GM19240 (cell line): ENCODE measurements at regions not wholly inside any gene's neighbourhood (a gene's known extent, or its start where the extent isn't known, plus 50 kb on each side); places are given as distances from the start of the nearest gene placed in this dataset.
"Not testable (repeated sequence)": the region's sequence is repeated elsewhere in the genome, so short reads cannot be mapped to it uniquely, and the experiment has no call there.

Experiments used
- DNase-seq: peaks from one replicate; pipeline ENCODE4 v3.0.0; 2011; ENCODE audit warnings: low spot score; ENCODE audit not compliant: insufficient read length

DNA sequence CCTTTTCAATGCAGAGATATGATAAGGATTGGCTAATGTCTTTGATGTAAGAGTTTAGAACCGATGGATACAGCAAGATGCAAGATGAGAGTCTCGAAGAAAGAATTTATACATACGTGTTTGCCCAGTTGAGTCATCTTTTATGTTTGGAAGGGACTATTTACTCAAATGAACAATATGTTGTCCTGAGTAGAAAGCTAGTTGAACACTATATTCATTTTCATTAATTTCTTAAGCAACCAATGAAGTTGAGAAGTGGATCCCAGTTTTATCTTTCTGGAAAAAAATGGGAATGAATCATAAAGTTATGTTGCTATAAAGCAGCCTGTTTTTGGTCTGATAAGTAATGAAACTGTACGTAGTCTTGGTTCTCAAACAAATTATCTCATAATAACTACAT, 1431.7 kb upstream of the FLRT2 start:
- no peak for DNase-seq

- not testable (repeated sequence) for DNase-seq
Observed at GRCh38 chr14:84099560-84099959, 1430.4 kb upstream of the FLRT2 start.

- DNase-seq, result no peak
Observed at GRCh38 chr14:84107835-84108343, 1422.1 kb upstream of the FLRT2 start.

DNA sequence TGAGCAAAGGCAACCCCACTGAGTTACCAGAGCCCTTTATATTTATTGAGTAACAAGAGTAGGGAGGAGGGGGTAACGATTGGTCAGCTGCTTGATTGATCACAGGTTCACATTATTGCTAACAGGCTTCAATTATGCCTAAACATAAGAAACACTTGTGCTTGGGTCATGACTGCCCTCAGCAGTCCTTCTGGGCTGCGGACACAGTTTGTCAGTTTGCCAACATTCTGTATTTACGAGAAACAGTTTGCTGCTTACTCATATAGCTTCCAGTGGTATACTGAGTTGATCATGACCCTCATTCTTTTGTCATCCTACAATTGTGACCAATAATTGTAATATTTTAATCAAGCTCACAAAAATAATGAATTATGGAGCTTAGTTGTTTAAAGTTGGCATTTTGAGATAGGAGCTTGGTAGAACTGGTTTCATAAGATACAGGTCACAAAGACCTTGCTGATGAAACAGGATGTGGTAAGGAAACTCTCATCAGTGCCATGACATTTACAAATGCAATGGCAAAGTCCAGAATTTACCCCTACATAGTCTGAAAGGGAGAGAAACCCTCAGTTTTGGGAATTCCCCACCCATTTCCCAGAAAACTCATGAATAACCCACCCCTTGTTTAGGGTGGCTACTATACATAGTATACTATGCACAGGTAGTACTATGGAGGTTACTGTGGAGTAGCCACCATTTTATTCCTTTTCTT, 1421.0 kb upstream of the FLRT2 start:
- no peak for DNase-seq

- no peak for DNase-seq
Observed at GRCh38 chr14:84112589-84112988, 1417.4 kb upstream of the FLRT2 start.

DNA sequence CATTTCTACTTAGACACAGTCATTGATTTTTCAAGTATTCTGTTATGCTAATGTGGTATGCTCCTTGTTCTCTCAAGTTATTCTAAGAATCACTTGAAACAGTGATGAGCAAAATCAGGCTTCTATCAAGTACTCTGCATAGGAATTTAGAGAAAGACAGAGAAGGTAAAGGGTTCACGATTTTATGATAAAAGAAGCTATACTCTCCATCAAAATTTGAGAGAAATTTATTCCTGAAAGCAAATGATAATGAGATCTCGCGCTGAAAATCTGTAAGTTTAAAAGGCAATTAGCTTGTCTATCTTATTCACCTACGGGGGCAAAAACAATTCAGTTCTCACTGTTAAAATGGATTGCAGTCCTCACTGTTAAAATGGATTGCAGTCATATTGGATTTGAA, 1404.3 kb upstream of the FLRT2 start:
- no peak for DNase-seq

GRCh38 chr14:84127495-84127894, 1402.4 kb upstream of the FLRT2 start:
- DNase-seq, result no peak

GRCh38 chr14:84128050-84128449, 1401.9 kb upstream of the FLRT2 start:
- no peak for DNase-seq

- DNase-seq, result no peak
Observed at GRCh38 chr14:84129007-84129406, 1400.9 kb upstream of the FLRT2 start.

GRCh38 chr14:84129941-84130340, 1400.0 kb upstream of the FLRT2 start:
- DNase-seq, result no peak

DNA sequence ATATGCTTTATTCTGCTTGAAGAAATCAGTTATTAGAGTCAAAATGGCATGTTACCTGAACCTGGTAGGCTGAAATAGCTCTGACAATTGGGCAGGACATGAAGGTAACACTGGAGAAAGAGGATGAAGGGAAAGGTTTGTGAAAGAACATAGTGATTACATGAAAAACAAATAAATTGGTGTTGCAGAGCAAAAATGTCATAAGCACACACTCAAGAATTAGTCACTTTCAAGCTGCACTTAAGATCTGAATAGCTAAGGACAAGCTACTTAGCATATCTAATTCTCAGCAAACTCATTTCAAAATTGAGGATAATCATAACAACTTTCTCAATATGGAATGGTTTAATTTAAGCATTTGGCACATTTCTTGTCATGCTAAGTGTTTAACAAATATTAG, 1398.0 kb upstream of the FLRT2 start:
- DNase-seq, result no peak

DNA sequence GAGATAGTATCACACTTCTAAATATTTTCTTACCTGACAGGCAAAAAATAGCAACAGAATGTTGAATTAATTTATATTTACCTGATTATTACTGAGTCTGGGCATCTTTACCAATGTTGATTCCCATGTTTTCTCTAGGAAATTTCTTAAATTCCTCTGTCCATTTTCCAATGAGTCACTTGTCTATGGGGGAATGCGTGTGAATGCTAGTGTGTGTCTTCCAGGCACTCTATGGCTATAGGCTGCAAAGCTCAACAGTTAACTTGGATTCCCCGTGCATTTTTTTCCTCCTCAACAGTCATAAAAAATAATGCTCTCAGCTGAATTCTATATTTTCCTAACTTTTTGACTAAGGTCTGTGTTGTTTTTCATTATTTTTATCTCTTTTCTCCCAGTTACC, 1385.8 kb upstream of the FLRT2 start:
- DNase-seq, result no peak

DNA sequence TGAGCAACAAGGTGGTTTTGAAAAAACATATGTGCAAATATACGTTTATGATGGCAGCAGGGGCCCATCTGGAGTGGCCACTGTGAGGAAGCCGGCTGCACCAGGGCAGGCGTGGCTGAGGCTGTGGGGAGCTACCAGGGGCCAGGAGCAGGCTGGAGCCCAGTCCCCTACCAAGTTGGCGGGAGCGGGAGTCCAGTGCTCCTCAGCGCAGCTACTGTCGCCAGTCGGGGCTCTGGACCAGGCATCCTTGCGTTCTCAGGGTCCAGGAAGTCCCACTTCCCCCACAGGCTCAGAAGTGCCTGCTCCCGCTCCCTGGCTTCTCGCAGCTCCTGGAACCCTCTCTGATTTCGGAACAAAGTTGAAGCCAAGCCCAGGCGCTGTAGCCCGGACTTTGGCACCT, 1377.5 kb upstream of the FLRT2 start:
- no peak for DNase-seq

- DNase-seq, result no peak
Observed at GRCh38 chr14:84162633-84163032, 1367.3 kb upstream of the FLRT2 start.

DNA sequence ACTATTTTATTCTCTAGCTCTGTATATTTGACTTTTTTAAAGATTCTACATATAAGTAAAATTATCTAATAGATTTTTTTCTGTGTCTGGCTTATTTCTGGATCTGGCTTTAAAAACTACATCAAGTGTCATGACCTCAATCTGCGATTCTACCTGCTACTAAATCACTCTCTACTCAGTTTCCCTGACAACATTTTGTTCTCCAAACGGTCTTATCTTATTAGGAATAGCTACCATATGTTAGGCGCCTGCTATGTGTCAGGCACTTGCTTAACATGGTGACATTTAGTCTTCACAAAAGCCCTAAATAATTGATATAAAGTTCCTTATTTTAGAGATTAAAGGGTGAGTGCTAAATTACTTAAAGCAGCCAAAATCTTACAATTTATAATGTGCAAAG, 1362.9 kb upstream of the FLRT2 start:
- no peak for DNase-seq

- DNase-seq, result no peak
Observed at GRCh38 chr14:84180336-84180735, 1349.6 kb upstream of the FLRT2 start.

DNA sequence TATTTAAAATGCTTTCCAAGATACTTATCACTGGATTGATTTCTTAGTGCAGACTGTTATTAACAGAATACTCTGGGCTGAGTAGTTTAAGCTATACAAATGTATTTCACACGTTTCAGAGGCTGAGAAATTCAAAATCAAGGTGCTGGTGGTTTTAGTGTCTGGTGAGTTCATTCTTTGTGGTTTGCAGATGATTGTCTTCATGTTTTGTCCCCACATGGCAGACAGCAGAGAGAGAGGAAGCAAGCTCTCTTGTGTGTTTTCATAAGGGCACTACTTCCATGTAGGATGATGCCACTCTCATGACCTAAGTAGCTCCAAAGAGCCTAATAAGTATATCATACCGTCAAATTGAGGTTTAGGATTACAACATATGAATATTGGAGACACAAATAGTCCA, 1348.9 kb upstream of the FLRT2 start:
- no peak for DNase-seq

DNA sequence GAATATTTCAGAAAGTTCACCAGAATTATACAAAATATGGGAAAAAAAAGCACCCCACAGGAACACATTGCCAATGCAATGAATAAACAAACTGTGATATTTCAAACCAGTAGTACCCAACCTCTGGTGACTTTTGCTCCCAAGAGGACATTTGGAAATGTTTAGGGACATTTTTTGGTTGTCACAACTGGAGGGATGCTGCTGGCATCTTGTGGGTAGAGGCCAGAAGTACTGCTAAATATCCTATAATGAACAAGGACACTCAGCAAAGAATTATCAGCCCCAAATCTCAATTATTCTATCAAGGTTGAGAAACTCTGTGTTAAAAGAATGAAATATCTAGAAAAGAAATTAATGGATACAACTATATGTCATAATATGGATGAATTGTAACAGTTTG, 1334.4 kb upstream of the FLRT2 start:
- DNase-seq, result no peak

DNA sequence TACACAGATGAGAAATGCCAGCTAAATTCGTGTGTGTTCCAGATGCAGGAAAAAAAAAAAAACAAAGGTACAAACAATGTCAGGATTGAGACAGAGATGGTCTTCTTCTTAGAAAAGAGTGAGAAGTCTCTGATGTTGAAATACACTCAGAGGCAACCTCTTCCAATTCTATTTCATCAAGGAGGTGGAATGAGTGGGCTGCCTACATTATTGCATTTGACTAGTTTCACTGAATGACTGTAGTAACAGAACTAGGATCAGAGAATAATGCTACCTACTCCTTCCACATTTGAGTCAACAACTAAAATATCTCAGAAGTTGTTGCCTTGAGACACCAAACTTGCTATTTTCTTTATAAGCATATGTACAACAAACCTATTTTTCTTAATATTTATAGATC, 1332.2 kb upstream of the FLRT2 start:
- DNase-seq, result no peak

DNA sequence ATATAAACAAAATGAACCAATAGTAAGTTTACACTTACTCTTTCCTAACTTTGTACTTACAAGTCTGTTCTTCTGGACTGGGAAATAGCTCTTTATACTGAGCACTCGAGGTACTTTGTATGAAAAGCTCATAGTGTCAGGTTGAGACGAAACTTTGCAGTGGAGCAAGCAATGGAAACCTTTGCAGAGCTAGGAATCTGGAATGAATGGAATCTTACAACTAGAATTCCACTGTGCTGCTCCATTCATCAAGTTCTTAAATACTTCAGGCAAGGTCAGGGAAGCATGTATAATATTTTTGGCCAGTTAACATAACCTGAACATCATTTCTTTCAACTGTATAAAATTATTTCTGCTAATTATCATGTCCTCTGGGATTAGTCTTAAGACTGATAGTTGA, 1327.5 kb upstream of the FLRT2 start:
- no peak for DNase-seq

GRCh38 chr14:84203896-84204295, 1326.0 kb upstream of the FLRT2 start:
- DNase-seq, result no peak

GRCh38 chr14:84208451-84208850, 1321.5 kb upstream of the FLRT2 start:
- DNase-seq, result no peak

DNA sequence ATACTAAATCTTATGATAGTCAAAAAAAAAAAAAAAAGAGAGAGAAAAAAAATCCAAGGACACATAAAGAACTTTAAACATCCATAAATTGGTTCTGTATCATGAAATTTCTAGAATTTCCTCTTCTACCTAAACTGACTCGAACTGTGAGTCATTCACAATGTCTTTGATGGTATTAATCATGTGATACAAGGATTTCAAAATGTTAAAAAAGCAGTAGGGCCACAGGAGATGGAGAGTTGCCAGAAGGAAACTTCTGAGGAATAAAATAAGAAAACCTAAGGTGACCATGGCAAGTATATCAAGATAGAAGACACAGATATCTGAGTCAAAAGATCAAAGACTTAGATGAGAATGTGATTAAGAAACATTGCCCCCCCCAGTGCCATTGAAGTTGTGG, 1320.9 kb upstream of the FLRT2 start:
- no peak for DNase-seq

GRCh38 chr14:84217066-84217465, 1312.9 kb upstream of the FLRT2 start:
- no peak for DNase-seq
